Neutrophil (primary cell): ENCODE measurements at regions not wholly inside any gene's neighbourhood (a gene's known extent, or its start where the extent isn't known, plus 50 kb on each side); places are given as distances from the start of the nearest gene placed in this dataset.

Experiments
- H3K27ac ChIP-seq: fragments of 200-600 bp; sonication (generic); 2 replicates; pipeline ENCODE4 v1.5.1; 2016; ENCODE audit warnings: mild to moderate bottlenecking, moderate library complexity
- H3K27me3 ChIP-seq: fragments of 200-600 bp; sonication (generic); 2 replicates; pipeline ENCODE4 v1.6.0; 2016; ENCODE audit warnings: mild to moderate bottlenecking
- H3K36me3 ChIP-seq: fragments of 200-600 bp; sonication (generic); 2 replicates; pipeline ENCODE4 v1.5.1; 2017
- H3K4me1 ChIP-seq, 2 experiments: fragments of 200-600 bp in 1 of 2; sonication (generic) in 1 of 2; 1 replicate in 1 of 2; 2 replicates in 1 of 2; pipeline versions ENCODE4 v1.5.1 to v1.6.1; 2013 to 2016; ENCODE audit warnings: low read depth in 1 of 2, low read length in 1 of 2, mild to moderate bottlenecking in 1 of 2, moderate library complexity in 1 of 2; ENCODE audit not compliant: control insufficient read depth in 1 of 2, insufficient read depth in 1 of 2
- H3K4me3 ChIP-seq, 2 experiments: fragments of 200-600 bp in 1 of 2; sonication (generic) in 1 of 2; 1 replicate in 1 of 2; 2 replicates in 1 of 2; pipeline ENCODE4 v1.5.1; 2013 to 2016; ENCODE audit warnings: low read depth in 1 of 2, low read length in 1 of 2, mild to moderate bottlenecking in 1 of 2, moderate library complexity in 1 of 2
- H3K9me3 ChIP-seq: fragments of 200-600 bp; sonication (generic); 2 replicates; pipeline ENCODE4 v1.5.1; 2016
- TF ChIP-seq, protein P1 (sequence below): fragments of 200-600 bp; sonication (generic); IDR thresholded peaks from 2 replicates; pipeline ENCODE4 v1.5.1; 2016; ENCODE audit warnings: antibody characterized with exemption

DNA sequence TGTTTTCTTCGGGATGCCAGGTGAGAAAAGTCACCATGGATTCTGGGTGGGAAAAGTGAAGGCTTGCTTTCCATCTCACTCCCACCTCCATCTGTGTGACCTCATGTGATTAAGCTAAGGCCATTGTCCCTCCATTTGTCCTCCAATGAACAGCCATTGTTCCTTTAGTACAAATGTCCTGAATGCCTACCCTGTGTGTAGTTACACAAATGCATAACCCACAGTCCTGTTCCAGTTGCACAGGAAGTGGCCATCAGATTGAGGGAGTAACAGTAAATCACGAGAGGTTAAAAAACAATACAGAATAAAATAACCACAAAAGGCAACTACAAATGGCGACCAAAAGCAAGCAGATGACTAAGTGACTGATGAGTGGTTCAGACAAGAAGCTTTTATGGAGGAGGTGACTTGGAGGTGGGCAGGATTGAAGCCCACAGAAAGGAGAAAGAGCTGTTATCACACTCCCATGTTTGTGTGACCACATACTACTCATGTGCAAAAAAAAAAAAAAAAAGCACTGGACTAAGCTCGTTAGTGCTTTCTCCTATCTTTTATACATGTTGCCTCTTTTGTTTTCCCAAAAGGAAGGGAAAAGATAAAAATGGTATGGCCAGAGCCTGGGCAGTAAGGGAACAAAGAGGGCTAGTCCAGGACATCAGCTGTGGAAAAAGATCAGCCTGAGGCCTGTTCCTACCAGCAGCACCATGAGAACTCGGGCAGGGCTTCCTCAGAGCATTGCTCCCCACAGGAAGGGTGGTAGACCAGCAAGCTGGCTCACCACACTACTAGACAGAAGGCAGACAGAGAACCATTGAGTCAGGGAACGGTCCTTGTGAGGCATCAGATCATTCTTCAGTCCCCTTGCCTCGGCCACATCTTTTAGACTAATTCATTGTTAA, 111.0 kb downstream of the TFAP2A start:
- Histone ChIP-seq H3K4me3 (no peak overlapping the region), H3K27me3 (no peaks in the 10 kb centered on the region), H3K36me3 (no peaks in the 10 kb centered on the region), H3K4me1 (no peaks in the 10 kb centered on the region), H3K9me3 (no peaks in the 10 kb centered on the region), H3K27ac (no peak overlapping the region)
- TF ChIP-seq, protein P1, sequence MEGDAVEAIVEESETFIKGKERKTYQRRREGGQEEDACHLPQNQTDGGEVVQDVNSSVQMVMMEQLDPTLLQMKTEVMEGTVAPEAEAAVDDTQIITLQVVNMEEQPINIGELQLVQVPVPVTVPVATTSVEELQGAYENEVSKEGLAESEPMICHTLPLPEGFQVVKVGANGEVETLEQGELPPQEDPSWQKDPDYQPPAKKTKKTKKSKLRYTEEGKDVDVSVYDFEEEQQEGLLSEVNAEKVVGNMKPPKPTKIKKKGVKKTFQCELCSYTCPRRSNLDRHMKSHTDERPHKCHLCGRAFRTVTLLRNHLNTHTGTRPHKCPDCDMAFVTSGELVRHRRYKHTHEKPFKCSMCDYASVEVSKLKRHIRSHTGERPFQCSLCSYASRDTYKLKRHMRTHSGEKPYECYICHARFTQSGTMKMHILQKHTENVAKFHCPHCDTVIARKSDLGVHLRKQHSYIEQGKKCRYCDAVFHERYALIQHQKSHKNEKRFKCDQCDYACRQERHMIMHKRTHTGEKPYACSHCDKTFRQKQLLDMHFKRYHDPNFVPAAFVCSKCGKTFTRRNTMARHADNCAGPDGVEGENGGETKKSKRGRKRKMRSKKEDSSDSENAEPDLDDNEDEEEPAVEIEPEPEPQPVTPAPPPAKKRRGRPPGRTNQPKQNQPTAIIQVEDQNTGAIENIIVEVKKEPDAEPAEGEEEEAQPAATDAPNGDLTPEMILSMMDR: no peak

DNA sequence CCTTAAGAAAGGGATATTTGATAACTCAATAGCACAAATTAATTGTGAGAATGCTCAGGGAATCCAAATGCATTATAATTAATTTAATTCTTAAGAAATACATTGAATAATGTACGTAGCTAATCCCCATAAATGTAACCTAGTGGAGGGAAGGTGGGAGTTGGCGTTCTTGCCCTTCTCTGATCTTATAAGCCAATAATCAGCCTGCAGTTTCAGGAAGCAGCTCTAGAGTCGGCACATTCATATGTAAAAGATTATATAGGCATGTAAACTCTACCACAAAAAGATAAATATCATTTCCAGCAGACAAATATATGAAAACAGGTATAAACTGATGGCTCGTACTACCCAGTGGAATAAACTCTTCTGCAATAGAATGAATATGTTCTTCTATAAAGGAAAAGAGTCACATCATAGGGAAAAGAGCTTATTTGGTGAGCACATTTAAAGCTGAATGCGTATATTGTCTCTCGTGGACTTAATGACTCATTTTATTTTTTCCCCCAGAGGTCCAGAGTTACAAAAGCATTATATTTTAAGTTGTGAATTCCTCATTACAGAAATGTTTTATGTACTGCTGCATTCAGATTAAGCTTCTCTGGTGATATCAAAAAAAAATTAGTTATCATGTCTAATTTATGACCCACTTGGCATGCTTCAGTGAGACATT, 112.2 kb downstream of the TFAP2A start:
- Histone ChIP-seq H3K4me1 (no peaks in the 10 kb centered on the region), H3K27me3 (no peaks in the 10 kb centered on the region), H3K27ac (no peak overlapping the region), H3K36me3 (no peaks in the 10 kb centered on the region), H3K4me3 (no peak overlapping the region), H3K9me3 (no peaks in the 10 kb centered on the region)
- TF ChIP-seq, protein P1: no peak

DNA sequence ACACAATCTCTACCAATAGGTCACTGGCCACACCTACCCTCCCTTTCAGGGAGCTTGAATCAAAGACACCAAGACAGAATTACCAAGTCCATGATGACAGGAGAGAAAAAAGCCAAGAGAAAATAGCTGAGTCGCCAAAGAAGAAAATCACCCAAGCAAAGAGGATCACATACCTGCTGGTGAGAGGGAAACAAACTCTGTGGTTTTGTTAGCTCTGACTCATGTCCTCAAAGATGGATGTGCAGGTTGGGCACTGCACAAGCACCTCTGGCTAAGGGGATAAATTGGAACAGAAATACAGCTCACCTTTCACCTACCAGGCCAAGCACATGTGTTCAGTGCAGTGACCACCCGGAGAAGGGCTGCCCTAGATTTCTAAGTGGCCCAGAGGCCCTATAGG, 114.8 kb downstream of the TFAP2A start:
- Histone ChIP-seq H3K9me3 (no peaks in the 10 kb centered on the region), H3K27ac (no peak overlapping the region), H3K4me3 (no peak overlapping the region), H3K36me3 (no peaks in the 10 kb centered on the region), H3K4me1 (no peaks in the 10 kb centered on the region), H3K27me3 (no peaks in the 10 kb centered on the region)
- TF ChIP-seq, protein P1: no peak

DNA sequence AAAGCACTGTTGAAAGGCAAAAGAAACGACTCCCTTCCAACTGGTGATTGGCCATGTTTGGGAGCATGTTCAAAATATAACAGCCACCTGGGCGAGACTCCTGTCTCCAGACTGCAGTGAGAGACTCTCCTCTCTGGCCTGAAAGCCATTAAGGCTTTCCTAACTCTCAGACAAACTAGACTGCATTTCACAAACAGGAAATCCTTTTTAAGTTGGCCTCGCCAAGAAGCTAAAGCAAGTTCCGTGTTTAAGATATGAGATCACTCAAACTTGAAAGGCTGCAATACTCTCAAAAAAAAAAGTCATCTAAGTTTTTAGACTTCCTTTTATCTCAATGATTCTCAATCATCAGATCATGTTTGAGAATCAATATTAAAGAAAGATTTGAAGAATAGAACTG, 117.0 kb downstream of the TFAP2A start:
- H3K4me3 ChIP-seq: no peak overlapping the region
- H3K9me3 ChIP-seq: no peaks in the 10 kb centered on the region
- TF ChIP-seq, protein P1: no peak
- no peak overlapping the region for H3K27ac ChIP-seq
- no peaks in the 10 kb centered on the region for H3K4me1 ChIP-seq
- H3K36me3 ChIP-seq: no peaks in the 10 kb centered on the region
- no peaks in the 10 kb centered on the region for H3K27me3 ChIP-seq

DNA sequence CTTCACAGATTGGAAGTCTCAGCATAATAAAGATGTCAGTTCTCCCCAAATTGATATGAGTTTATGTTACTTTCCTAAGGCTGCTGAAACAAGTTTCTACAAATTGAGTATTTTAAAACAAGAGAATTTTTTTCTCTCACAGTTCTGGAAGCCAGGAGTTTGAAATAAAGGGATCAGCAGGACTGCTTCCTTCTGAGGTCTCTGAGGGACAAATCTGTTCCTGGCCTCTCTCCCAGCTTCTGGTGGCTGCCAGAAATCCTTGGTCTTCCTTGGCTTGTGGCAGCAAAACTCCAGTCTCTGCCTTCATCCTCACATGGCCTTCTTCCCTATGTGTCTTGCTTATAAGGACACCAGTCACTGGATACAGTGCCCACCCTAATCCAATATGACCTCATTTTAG, 136.1 kb downstream of the TFAP2A start:
- no peaks in the 10 kb centered on the region for H3K4me1 ChIP-seq
- H3K27ac ChIP-seq: no peak overlapping the region
- H3K9me3 ChIP-seq: no peaks in the 10 kb centered on the region
- no peaks in the 10 kb centered on the region for H3K36me3 ChIP-seq
- no peak overlapping the region for H3K4me3 ChIP-seq
- TF ChIP-seq, protein P1: no peak
- H3K27me3 ChIP-seq: no peaks in the 10 kb centered on the region
